IMR-90 (cell line): ENCODE measurements at regions not wholly inside any gene's neighbourhood (a gene's known extent, or its start where the extent isn't known, plus 50 kb on each side); places are given as distances from the start of the nearest gene placed in this dataset.
"Not testable (repeated sequence)": the region's sequence is repeated elsewhere in the genome, so short reads cannot be mapped to it uniquely, and the experiment has no call there.

Experiments
- ATAC-seq: fragments of 200-7000 bp; cut with Tn5 transposase; 2 replicates; pipeline ENCODE4 v1.9.1; 2020; ENCODE audit warnings: low read depth, mild to moderate bottlenecking, moderate library complexity
- BruUV-seq: library from RNA; stranded (reverse); fragments of 400-500 nt; replicated peaks from 2 replicates; lab custom pipeline; 2021; lab: Mats Ljungman, UMichigan
- CTCF ChIA-PET: fragments of 300-600 bp; formaldehyde crosslinking; extraction: SDS; loops from one replicate; lab custom pipeline; 2021; ENCODE audit warnings: antibody characterized with exemption; lab: Yijun Ruan, JAX
- POLR2A ChIA-PET: fragments of 300-600 bp; sonication (Branson Sonifier 250); formaldehyde crosslinking; loops from one replicate; lab custom pipeline; 2022; ENCODE audit warnings: antibody characterized with exemption; ENCODE audit not compliant: unreplicated experiment; lab: Charles Lee
- DNase-seq: peaks from one replicate; pipeline ENCODE4 v3.0.0; 2013
- H2AFZ ChIP-seq: replicated peaks from 2 replicates; pipeline ENCODE3; 2013; ENCODE audit warnings: low read length, mild to moderate bottlenecking; ENCODE audit not compliant: poor library complexity
- H2AK5ac ChIP-seq: 2 replicates; pipeline ENCODE4 v1.6.1; 2013; ENCODE audit warnings: low read depth, low read length, inconsistent platforms
- H2AK9ac ChIP-seq: replicated peaks from 2 replicates; pipeline ENCODE3; 2013; ENCODE audit warnings: mild to moderate bottlenecking, low read depth, low read length, moderate library complexity; ENCODE audit not compliant: poor library complexity
- H2BK120ac ChIP-seq: 2 replicates; pipeline ENCODE4 v1.6.1; 2013; ENCODE audit warnings: low read depth, low read length, inconsistent platforms
- H2BK15ac ChIP-seq: 3 replicates; pipeline ENCODE4 v1.6.1; 2013; ENCODE audit warnings: low read depth, low read length, inconsistent platforms
- H2BK20ac ChIP-seq: 2 replicates; pipeline ENCODE4 v1.6.1; 2013; ENCODE audit warnings: low read depth, mild to moderate bottlenecking, inconsistent platforms, low read length, moderate library complexity
- H2BK5ac ChIP-seq: 2 replicates; pipeline ENCODE4 v1.6.1; 2013; ENCODE audit warnings: mild to moderate bottlenecking, low read depth, low read length, inconsistent platforms; ENCODE audit not compliant: poor library complexity, severe bottlenecking
- H3K14ac ChIP-seq: replicated peaks from 2 replicates; pipeline ENCODE4 v1.6.1; 2013; ENCODE audit warnings: low read depth, low read length, inconsistent platforms
- H3K18ac ChIP-seq: 2 replicates; pipeline ENCODE4 v1.6.1; 2013; ENCODE audit warnings: low read depth, low read length, control low read depth
- H3K23ac ChIP-seq: 2 replicates; pipeline ENCODE4 v1.6.1; 2013; ENCODE audit warnings: low read depth, low read length, inconsistent platforms
- H3K27ac ChIP-seq: 2 replicates; pipeline ENCODE4 v1.5.1; 2013; ENCODE audit warnings: mild to moderate bottlenecking, control low read depth, low read length; ENCODE audit not compliant: insufficient read depth
- H3K27me3 ChIP-seq: 2 replicates; pipeline ENCODE4 v1.6.1; 2013; ENCODE audit warnings: low read length; ENCODE audit not compliant: control insufficient read depth, insufficient read depth
- H3K36me3 ChIP-seq: 2 replicates; pipeline ENCODE4 v1.6.1; 2013; ENCODE audit warnings: low read length, mixed read lengths; ENCODE audit not compliant: control insufficient read depth, insufficient read depth
- H3K4ac ChIP-seq: 2 replicates; pipeline ENCODE4 v1.6.1; 2013; ENCODE audit warnings: low read depth, low read length, inconsistent platforms
- H3K4me1 ChIP-seq: 2 replicates; pipeline ENCODE4 v1.6.1; 2013; ENCODE audit warnings: low read length, mixed read lengths; ENCODE audit not compliant: control insufficient read depth, insufficient read depth
- H3K4me2 ChIP-seq: 2 replicates; pipeline ENCODE4 v1.6.1; 2013; ENCODE audit warnings: low read depth, mild to moderate bottlenecking, control low read depth, low read length, moderate library complexity
- H3K4me3 ChIP-seq: 2 replicates; pipeline ENCODE4 v1.5.1; 2013; ENCODE audit warnings: low read depth, mild to moderate bottlenecking, control low read depth, low read length, moderate library complexity; ENCODE audit not compliant: insufficient read depth
- H3K56ac ChIP-seq: 2 replicates; pipeline ENCODE4 v1.6.1; 2013; ENCODE audit warnings: low read length, inconsistent platforms; ENCODE audit not compliant: insufficient read depth; ENCODE audit errors: extremely low read depth
- H3K79me1 ChIP-seq, 2 experiments: 2 replicates each; pipeline ENCODE4 v1.6.1; 2013; ENCODE audit warnings: low read length in 2 of 2, inconsistent platforms in 1 of 2, low read depth in 1 of 2
- H3K9ac ChIP-seq: 2 replicates; pipeline ENCODE4 v1.6.1; 2013; ENCODE audit warnings: low read depth, low read length, control low read depth
- H3K9me1 ChIP-seq: 2 replicates; pipeline ENCODE4 v1.6.1; 2013; ENCODE audit warnings: low read length, inconsistent platforms; ENCODE audit not compliant: insufficient read depth
- H3K9me3 ChIP-seq: 2 replicates; pipeline ENCODE4 v1.6.1; 2013; ENCODE audit warnings: low read length; ENCODE audit not compliant: control insufficient read depth, insufficient read depth
- H4K20me1 ChIP-seq: 2 replicates; pipeline ENCODE4 v1.6.1; 2013; ENCODE audit warnings: low read length, inconsistent platforms; ENCODE audit not compliant: insufficient read depth
- H4K5ac ChIP-seq: 2 replicates; pipeline ENCODE4 v1.6.1; 2013; ENCODE audit warnings: mild to moderate bottlenecking, low read depth, low read length, control low read depth
- H4K8ac ChIP-seq, 2 experiments: 2 replicates each; pipeline ENCODE4 v1.6.1; 2013; ENCODE audit warnings: low read depth in 2 of 2, low read length in 2 of 2, control low read depth in 1 of 2, inconsistent platforms in 1 of 2
- H4K91ac ChIP-seq: 2 replicates; pipeline ENCODE4 v1.6.1; 2013; ENCODE audit warnings: low read depth, low read length, inconsistent platforms; ENCODE audit not compliant: insufficient read depth
- FOS ChIP-seq: fragments of 150-350 bp; IDR thresholded peaks from 2 replicates; pipeline ENCODE4 v1.6.1; 2016; ENCODE audit warnings: low read depth, low read length
- WGBS, 2 experiments: methylation state at CpG; one replicate each; pipeline versions ENCODE4 v1.1.5 to v1.1.7; 2013; ENCODE audit warnings: missing lambda C conversion rate in 2 of 2; ENCODE audit not compliant: insufficient read length in 1 of 2; ENCODE audit errors: extremely low coverage in 2 of 2; 5-methylcytosine and 5-hydroxymethylcytosine counted together
- dilution Hi-C: fragments of 300-500 bp; cut with HindIII; formaldehyde crosslinking; loops from one replicate; pipeline ENCODE4 v1.14.3; 2018; ENCODE audit warnings: low sequenced_read_pairs; ENCODE audit not compliant: unreplicated experiment
- in situ Hi-C: fragments of 300-500 bp; cut with MboI; formaldehyde crosslinking; loops from 3 replicates; pipeline ENCODE4 v1.14.3; 2019; ENCODE audit warnings: low sequenced_read_pairs, inconsistent platforms, mixed read lengths
- intact Hi-C: fragments of 100-400 bp; cut with micrococcal nuclease; formaldehyde crosslinking; loops from 2 replicates; pipeline ENCODE4 v1.10.0; 2022
- TF ChIP-seq, protein P1 (sequence below): conservative IDR thresholded peaks from 2 replicates; pipeline ENCODE4 v1.5.1; 2012; ENCODE audit warnings: mild to moderate bottlenecking, low read depth, low read length, improper control_type of control experiment

DNA sequence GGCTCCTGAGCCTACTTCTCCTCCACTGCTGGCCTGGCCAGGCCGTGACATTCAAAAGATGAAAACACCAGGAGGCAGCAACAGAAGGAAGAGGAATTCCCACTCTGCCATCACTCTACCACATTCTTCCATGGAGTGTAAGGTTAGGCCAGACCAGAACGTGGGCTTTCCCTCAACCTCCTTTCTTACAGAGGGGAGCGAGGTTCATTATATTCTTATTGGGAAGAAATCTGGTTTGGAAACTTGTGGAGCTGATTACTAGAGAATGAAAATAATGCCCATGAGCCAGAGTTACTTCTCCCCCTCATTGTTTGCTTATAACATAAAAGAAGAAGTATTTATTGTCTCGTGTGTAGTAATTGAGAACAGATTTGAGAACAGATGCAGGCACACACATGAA is 136.3 kb upstream of the BASP1 start:
- TF ChIP-seq, protein P1, sequence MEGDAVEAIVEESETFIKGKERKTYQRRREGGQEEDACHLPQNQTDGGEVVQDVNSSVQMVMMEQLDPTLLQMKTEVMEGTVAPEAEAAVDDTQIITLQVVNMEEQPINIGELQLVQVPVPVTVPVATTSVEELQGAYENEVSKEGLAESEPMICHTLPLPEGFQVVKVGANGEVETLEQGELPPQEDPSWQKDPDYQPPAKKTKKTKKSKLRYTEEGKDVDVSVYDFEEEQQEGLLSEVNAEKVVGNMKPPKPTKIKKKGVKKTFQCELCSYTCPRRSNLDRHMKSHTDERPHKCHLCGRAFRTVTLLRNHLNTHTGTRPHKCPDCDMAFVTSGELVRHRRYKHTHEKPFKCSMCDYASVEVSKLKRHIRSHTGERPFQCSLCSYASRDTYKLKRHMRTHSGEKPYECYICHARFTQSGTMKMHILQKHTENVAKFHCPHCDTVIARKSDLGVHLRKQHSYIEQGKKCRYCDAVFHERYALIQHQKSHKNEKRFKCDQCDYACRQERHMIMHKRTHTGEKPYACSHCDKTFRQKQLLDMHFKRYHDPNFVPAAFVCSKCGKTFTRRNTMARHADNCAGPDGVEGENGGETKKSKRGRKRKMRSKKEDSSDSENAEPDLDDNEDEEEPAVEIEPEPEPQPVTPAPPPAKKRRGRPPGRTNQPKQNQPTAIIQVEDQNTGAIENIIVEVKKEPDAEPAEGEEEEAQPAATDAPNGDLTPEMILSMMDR, result no peak
- no peak for TF ChIP-seq FOS
- Histone ChIP-seq H3K23ac (no peak overlapping the region), H2AK9ac (no peak overlapping the region), H2AK5ac (no peak overlapping the region), H3K9ac (no peak overlapping the region), H3K4me3 (no peak overlapping the region), H3K9me3 (no peaks in the 10 kb centered on the region), H2BK20ac (peak overlapping the region; percentile 43; the same call in 1 of the 2 replicates), H3K36me3 (no peaks in the 10 kb centered on the region), H2BK5ac (no peak overlapping the region), H4K91ac (no peak overlapping the region), H3K4ac (no peak overlapping the region), H3K9me1 (no peaks in the 10 kb centered on the region), H4K20me1 (no peaks in the 10 kb centered on the region), H2AFZ (peak overlapping the region; percentile 56), H4K5ac (no peak overlapping the region), H3K79me1 (no peaks in the 10 kb centered on the region), H3K4me2 (no peak overlapping the region), H4K8ac (no peak overlapping the region), H3K27ac (no peak overlapping the region), H3K56ac (no peak overlapping the region), H2BK120ac (no peak overlapping the region), H3K4me1 (no peaks in the 10 kb centered on the region; the same call in 1 of the 2 replicates), H3K18ac (no peak overlapping the region), H2BK15ac (no peak overlapping the region), H3K27me3 (no peaks in the 10 kb centered on the region), H3K14ac (no peak overlapping the region)
- in situ Hi-C loops (no loop called here), intact Hi-C loops (no loop called here), dilution Hi-C loops (no loop called here)
- ChIA-PET POLR2A (no interaction called here), CTCF (no interaction called here)
- no TSS peak for BruUV-seq
- no peak for ATAC-seq
- no peak for DNase-seq
- WGBS, 2 experiments, result no CpG with 5 or more reads among the region's 4 CpGs

DNA sequence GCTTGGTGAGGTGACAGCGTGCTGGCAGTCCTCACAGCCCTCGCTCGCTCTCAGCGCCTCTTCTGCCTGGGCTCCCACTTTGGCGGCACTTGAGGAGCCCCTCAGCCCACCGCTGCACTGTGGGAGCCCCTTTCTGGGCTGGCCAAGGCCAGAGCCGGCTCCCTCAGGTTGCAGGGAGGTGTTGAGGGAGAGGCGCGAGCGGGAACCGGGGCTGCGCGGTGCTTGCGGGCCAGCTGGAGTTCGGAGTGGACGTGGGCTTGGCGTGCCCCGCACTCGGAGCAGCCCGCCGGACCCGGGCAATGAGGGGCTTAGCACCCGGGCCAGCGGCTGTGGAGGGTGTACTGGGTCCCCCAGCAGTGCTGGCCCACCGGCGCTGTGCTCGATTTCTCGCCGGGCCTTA is 134.2 kb upstream of the BASP1 start:
- CTCF ChIA-PET, H4K8ac ChIP-seq, H2BK5ac ChIP-seq, H2AFZ ChIP-seq, POLR2A ChIA-PET, H3K9me1 ChIP-seq, H2BK120ac ChIP-seq, H3K56ac ChIP-seq, H3K27ac ChIP-seq, H3K18ac ChIP-seq, H4K5ac ChIP-seq, H3K9me3 ChIP-seq, intact Hi-C loops, H4K91ac ChIP-seq, H2BK15ac ChIP-seq, H2AK9ac ChIP-seq, H3K23ac ChIP-seq, H3K27me3 ChIP-seq, H3K9ac ChIP-seq, H3K4me1 ChIP-seq, H2AK5ac ChIP-seq, H2BK20ac ChIP-seq, H3K4me2 ChIP-seq, in situ Hi-C loops, H3K79me1 ChIP-seq, ATAC-seq, H3K14ac ChIP-seq, dilution Hi-C loops, H4K20me1 ChIP-seq, BruUV-seq, H3K4me3 ChIP-seq, DNase-seq, H3K4ac ChIP-seq, H3K36me3 ChIP-seq: not testable (repeated sequence)
- 94% methylated on average over 13 of the region's 29 CpGs; no CpG with 5 or more reads in 1 of the 2 experiments for WGBS, 2 experiments
